MG63 (cell line): ENCODE measurements at regions not wholly inside any gene's neighbourhood (a gene's known extent, or its start where the extent isn't known, plus 50 kb on each side); places are given as distances from the start of the nearest gene placed in this dataset.

Source experiments
- DNase-seq: peaks from one replicate; pipeline ENCODE4 v3.0.0-alpha.2; 2020
- H3K27me3 ChIP-seq: fragments of 250-450 bp; sonication (Bioruptor Pico); 2 replicates; pipeline ENCODE4 v1.5.1; 2020; ENCODE audit warnings: mild to moderate bottlenecking, moderate library complexity
- H3K36me3 ChIP-seq: fragments of 250-450 bp; sonication (Bioruptor Pico); 2 replicates; pipeline ENCODE4 v1.5.1; 2020; ENCODE audit warnings: mild to moderate bottlenecking, moderate library complexity
- H3K4me3 ChIP-seq: fragments of 250-450 bp; sonication (Bioruptor Pico); 2 replicates; pipeline ENCODE4 v1.5.1; 2020; ENCODE audit warnings: mild to moderate bottlenecking, moderate library complexity
- H3K9me3 ChIP-seq: fragments of 250-450 bp; sonication (Bioruptor Pico); 2 replicates; pipeline ENCODE4 v1.5.1; 2020; ENCODE audit warnings: mild to moderate bottlenecking, moderate library complexity

GRCh38 chr6:88480816-88481215, 314.7 kb upstream of the CNR1 start:
- no peak overlapping the region for H3K4me3 ChIP-seq
- no peaks in the 10 kb centered on the region for H3K36me3 ChIP-seq
- no peak for DNase-seq
- no peaks in the 10 kb centered on the region for H3K27me3 ChIP-seq
- no peaks in the 10 kb centered on the region for H3K9me3 ChIP-seq

DNA sequence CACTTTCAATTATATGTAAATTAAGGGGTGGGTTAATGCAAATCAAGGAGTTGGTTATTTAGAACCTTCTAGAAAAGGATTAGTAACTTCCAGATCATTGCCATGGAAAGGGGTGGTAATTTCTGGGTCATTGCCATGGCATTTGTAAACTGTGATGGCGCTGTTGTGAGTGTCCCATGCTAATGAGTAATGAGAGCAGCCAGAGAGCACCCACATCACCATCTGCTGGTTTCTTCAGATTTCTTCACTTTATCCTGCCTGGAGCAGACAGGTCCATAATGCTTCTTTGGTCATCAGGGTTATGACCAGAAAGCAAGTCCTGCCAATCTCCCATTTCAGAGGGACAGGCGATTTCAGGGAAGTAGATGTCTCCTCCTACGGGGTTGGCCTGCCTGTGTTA, 311.3 kb upstream of the CNR1 start:
- H3K4me3 ChIP-seq = no peak overlapping the region
- H3K36me3 ChIP-seq = no peaks in the 10 kb centered on the region
- H3K27me3 ChIP-seq = no peaks in the 10 kb centered on the region
- no peaks in the 10 kb centered on the region for H3K9me3 ChIP-seq
- no peak for DNase-seq

DNA sequence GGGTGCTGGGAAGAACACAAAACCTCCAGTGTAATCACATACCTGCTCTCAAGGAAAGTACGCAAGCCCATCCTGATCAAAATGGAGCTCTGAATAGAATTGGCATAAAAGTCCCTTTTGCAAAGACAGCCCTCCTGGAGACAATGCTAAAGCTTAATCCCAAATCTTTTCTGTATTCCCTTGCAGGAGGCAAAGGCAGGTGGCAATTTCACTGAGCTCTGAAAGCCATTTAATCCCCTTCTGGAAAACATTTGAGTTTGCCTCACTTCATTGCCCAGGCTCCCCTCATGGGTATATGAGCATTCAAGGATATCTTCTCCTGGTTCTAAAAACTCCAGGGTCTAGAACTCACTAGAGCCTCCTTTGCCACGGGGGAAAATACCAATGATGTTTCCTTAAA, 310.2 kb upstream of the CNR1 start:
- no peak for DNase-seq
- Histone ChIP-seq H3K4me3 (no peak overlapping the region), H3K27me3 (no peaks in the 10 kb centered on the region), H3K9me3 (no peaks in the 10 kb centered on the region), H3K36me3 (no peaks in the 10 kb centered on the region)

- Histone ChIP-seq H3K4me3 (no peak overlapping the region), H3K9me3 (no peaks in the 10 kb centered on the region), H3K27me3 (no peaks in the 10 kb centered on the region), H3K36me3 (no peaks in the 10 kb centered on the region)
- no peak for DNase-seq
Measured at GRCh38 chr6:88474720-88475119, 308.6 kb upstream of the CNR1 start.

DNA sequence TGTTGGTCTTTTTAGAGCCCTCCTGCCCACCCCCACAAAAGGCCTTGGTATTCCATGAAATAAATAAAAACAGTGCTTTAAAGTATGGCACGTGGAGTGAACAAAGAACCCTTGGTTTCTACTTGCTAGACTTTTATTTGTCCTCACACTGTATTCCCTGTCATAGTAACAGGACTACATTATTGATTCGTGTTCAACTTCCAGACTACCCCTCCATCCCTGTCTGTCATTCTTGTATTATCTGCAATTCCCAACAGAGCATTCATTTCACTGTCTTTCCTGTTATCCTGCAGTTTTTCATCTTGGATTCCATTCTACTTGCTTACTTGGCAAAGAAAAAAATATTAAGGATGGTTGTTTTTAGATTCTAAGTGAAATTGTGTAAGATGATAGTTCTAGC, 307.4 kb upstream of the CNR1 start:
- H3K27me3 ChIP-seq = no peaks in the 10 kb centered on the region
- no peak overlapping the region for H3K4me3 ChIP-seq
- H3K36me3 ChIP-seq = no peaks in the 10 kb centered on the region
- DNase-seq = no peak
- H3K9me3 ChIP-seq = no peaks in the 10 kb centered on the region

GRCh38 chr6:88472851-88473525, 306.8 kb upstream of the CNR1 start:
- Histone ChIP-seq H3K9me3 (no peaks in the 10 kb centered on the region), H3K36me3 (no peaks in the 10 kb centered on the region), H3K27me3 (no peaks in the 10 kb centered on the region), H3K4me3 (no peak overlapping the region)
- no peak for DNase-seq

DNA sequence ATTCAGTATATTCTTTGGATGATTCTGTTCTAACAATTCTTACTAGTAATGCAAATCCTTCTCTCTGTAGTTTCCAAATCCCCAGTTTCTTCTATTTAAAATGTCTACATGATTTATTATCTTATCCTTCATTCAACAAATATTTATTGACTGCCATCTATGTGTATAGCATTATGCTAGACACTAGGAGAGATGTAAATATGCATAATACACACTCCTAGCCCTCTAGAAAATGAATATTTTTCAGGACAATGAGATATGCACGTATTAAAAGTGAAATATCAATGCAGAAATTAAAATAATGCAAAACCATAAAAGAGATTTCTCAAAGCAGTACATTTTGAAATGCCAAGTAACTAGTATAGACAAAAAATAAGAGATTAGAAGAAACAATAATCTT, 293.5 kb upstream of the CNR1 start:
- no peaks in the 10 kb centered on the region for H3K36me3 ChIP-seq
- DNase-seq = no peak
- H3K4me3 ChIP-seq = no peak overlapping the region
- H3K27me3 ChIP-seq = no peaks in the 10 kb centered on the region
- H3K9me3 ChIP-seq = no peaks in the 10 kb centered on the region

GRCh38 chr6:88459189-88459588, 293.0 kb upstream of the CNR1 start:
- DNase-seq = no peak
- no peaks in the 10 kb centered on the region for H3K27me3 ChIP-seq
- no peak overlapping the region for H3K4me3 ChIP-seq
- H3K36me3 ChIP-seq = no peaks in the 10 kb centered on the region
- no peaks in the 10 kb centered on the region for H3K9me3 ChIP-seq

DNA sequence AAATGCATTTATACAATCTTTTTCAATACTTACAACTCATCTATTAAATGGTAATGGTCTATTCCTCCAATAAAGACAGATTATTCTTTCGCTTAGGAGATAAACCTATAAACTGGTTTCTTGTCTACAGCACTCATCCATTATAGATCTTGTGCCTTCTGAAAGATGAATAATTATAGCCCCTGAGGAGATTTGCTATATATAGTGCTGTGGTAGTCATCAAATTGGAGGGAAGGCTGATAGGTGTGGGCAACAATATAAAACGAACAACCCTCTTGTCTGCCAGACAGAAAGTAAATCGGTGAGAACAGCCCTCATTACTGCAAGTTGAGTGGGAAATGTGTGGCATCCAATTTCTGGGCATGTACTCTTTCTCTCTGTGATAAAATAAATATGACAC, 292.5 kb upstream of the CNR1 start:
- H3K27me3 ChIP-seq = no peaks in the 10 kb centered on the region
- H3K4me3 ChIP-seq = no peak overlapping the region
- H3K36me3 ChIP-seq = no peaks in the 10 kb centered on the region
- no peaks in the 10 kb centered on the region for H3K9me3 ChIP-seq
- DNase-seq = no peak

DNA sequence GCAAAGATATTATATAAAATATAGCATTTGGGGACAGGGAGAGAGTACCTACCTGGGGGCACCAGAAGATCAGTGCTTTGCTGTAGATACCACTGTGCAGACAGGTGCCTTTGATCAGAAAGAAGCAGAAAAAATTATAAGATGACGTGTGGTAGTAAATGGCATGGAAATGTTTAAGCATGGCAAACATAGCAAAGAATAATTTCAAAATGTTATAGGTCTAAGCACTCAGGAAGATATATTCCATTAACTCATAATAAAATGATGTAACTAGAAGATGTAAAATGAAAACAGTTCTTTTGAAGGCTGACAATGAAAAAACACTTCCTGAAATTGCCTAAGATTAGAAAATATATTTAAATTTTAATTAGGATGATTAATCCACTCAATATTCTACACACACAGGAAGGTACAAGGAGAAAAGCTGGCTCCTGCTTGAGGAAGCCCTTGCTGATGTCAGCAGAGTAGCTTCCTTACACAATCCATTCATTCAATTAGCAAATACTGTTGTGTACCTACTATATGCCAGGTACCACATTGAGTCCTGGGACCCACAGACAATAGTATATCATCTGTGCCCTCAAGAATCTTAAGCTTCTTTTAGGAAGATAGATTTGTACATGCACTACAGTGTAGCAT, 290.2 kb upstream of the CNR1 start:
- Histone ChIP-seq H3K9me3 (no peaks in the 10 kb centered on the region), H3K36me3 (no peaks in the 10 kb centered on the region), H3K27me3 (no peaks in the 10 kb centered on the region), H3K4me3 (no peak overlapping the region)
- DNase-seq = no peak

DNA sequence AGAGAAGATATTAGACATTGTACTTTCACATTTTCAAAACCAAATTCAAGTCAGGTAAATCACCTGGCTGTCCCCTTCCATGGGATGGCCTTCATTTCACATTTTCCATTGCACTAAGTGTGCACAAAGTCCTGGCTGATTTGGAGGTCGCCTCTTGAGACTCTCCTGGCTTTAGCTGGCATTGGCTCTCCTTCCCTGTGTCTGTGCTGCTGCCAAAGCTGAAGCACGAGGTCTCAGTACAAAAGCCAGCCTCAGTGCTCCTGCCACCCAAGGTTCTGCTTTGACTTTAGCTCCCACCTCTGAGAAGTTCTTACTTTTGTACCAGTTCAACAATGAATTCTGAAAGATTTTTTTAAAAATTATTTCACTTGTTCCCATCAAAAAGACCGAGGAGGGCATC, 289.2 kb upstream of the CNR1 start:
- Histone ChIP-seq H3K4me3 (no peak overlapping the region), H3K36me3 (no peaks in the 10 kb centered on the region), H3K9me3 (no peaks in the 10 kb centered on the region), H3K27me3 (no peaks in the 10 kb centered on the region)
- no peak for DNase-seq

GRCh38 chr6:88454658-88455057, 288.5 kb upstream of the CNR1 start:
- DNase-seq = no peak
- no peaks in the 10 kb centered on the region for H3K9me3 ChIP-seq

GRCh38 chr6:88449770-88450169, 283.6 kb upstream of the CNR1 start:
- Histone ChIP-seq H3K9me3 (no peaks in the 10 kb centered on the region), H3K27me3 (no peaks in the 10 kb centered on the region), H3K4me3 (no peak overlapping the region), H3K36me3 (no peaks in the 10 kb centered on the region)
- no peak for DNase-seq

More at GRCh38 chr6:88454658-88455057, 288.5 kb upstream of the CNR1 start:
- Histone ChIP-seq H3K27me3 (no peaks in the 10 kb centered on the region), H3K36me3 (no peaks in the 10 kb centered on the region), H3K4me3 (no peak overlapping the region)

GRCh38 chr6:88445188-88445965, 279.2 kb upstream of the CNR1 start:
- H3K36me3 ChIP-seq = no peaks in the 10 kb centered on the region
- no peak overlapping the region for H3K4me3 ChIP-seq
- no peak for DNase-seq
- H3K9me3 ChIP-seq = no peaks in the 10 kb centered on the region
- no peaks in the 10 kb centered on the region for H3K27me3 ChIP-seq

- no peaks in the 10 kb centered on the region for H3K27me3 ChIP-seq
- no peak for DNase-seq
Measured at GRCh38 chr6:88443554-88443953, 277.4 kb upstream of the CNR1 start.

DNA sequence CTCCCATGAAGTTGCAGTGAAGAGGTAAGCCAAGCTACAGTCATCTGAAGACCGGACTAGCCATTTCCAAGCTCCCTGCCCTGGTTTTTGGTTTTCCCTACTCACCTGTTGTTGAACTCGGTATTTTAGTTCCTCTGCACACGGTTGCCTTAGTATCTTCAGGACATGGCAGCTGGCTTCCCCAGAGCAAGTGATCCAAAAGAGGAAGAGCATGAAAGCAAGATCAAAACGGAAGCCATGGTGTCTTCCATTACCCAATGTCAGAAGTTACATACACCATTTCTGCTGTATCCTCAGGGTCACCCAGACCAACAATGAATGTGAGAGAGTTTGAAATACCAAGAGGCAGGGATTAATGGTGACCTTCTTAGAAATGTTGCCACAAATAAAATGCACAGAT, 276.6 kb upstream of the CNR1 start:
- Histone ChIP-seq H3K36me3 (no peaks in the 10 kb centered on the region), H3K27me3 (no peaks in the 10 kb centered on the region), H3K9me3 (no peaks in the 10 kb centered on the region), H3K4me3 (no peak overlapping the region)
- DNase-seq = no peak

More at GRCh38 chr6:88443554-88443953, 277.4 kb upstream of the CNR1 start:
- Histone ChIP-seq H3K4me3 (no peak overlapping the region), H3K9me3 (no peaks in the 10 kb centered on the region), H3K36me3 (no peaks in the 10 kb centered on the region)

DNA sequence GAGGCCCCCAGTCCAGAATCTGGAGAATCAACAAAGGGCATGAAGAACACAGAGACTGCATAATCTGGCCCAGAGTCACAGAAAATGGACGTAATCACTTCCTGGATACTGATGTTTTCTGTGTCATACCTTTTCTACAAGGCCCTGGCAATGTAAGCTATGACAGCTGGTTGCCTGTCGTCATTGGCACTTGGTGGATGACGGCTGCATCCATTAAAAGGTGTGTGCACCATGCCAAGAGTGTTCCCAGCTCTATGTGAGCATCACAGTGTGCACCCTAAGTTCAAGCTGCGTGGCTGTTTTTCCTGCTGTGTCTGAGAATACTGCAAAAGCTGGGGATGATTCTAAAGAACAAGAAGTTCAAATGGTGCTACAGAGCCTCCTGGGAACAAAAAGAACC, 275.2 kb upstream of the CNR1 start:
- Histone ChIP-seq H3K9me3 (no peaks in the 10 kb centered on the region), H3K36me3 (no peaks in the 10 kb centered on the region), H3K4me3 (no peak overlapping the region), H3K27me3 (no peaks in the 10 kb centered on the region)
- no peak for DNase-seq

- no peaks in the 10 kb centered on the region for H3K9me3 ChIP-seq
- no peak for DNase-seq
- no peak overlapping the region for H3K4me3 ChIP-seq
- no peaks in the 10 kb centered on the region for H3K36me3 ChIP-seq
- no peaks in the 10 kb centered on the region for H3K27me3 ChIP-seq
Measured at GRCh38 chr6:88428068-88428467, 261.9 kb upstream of the CNR1 start.
